ENCODE measurements at regions not wholly inside any gene's neighbourhood (a gene's known extent, or its start where the extent isn't known, plus 50 kb on each side); places are given as distances from the start of the nearest gene placed in this dataset.

- no peak for DNase-seq (ENCODE audit: low read depth, low spot score)
These were observed 92.9 kb upstream of the SYNDIG1 start for GRCh38 chr20:24376311-24377099.

- no peak for DNase-seq (ENCODE audit: low read depth, low spot score)
These were observed 96.1 kb upstream of the SYNDIG1 start for GRCh38 chr20:24373372-24373771.

GRCh38 chr20:24370911-24371695 is 98.3 kb upstream of the SYNDIG1 start:
- no peak for DNase-seq (ENCODE audit: low read depth, low spot score)

GRCh38 chr20:24370249-24370648 is 99.2 kb upstream of the SYNDIG1 start:
- DNase-seq (ENCODE audit: low read depth, low spot score) = no peak

- no peak for DNase-seq (ENCODE audit: low read depth, low spot score)
These were observed 101.2 kb upstream of the SYNDIG1 start for GRCh38 chr20:24368253-24368652.

- DNase-seq (ENCODE audit: low read depth, low spot score) = no peak
These were observed 103.0 kb upstream of the SYNDIG1 start for GRCh38 chr20:24366336-24367004.

GRCh38 chr20:24365670-24366069 is 103.8 kb upstream of the SYNDIG1 start:
- DNase-seq (ENCODE audit: low read depth, low spot score) = no peak

- no peak for DNase-seq (ENCODE audit: low read depth, low spot score)
These were observed 104.9 kb upstream of the SYNDIG1 start for GRCh38 chr20:24364482-24364881.

DNA sequence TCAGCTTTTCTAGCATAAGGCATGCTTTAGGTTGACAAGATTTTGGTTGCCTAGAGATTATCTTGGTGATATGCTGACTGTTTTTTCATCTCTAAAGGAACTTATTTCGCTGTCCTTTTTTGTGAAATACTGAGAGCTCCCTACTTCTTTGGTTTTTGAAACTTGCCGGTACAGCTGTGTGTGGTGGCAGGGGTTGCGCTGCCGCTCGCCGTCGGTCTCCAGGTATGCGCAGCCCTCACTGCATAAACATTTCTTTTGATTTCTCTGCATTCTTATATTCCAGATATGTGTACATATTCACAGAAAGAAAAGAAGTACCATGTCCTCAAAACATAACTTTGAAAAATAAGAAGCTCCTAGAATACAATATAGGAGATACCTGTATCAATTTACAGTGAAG is 106.4 kb upstream of the SYNDIG1 start:
- no peak for DNase-seq (ENCODE audit: low read depth, low spot score)

- no peak for DNase-seq (ENCODE audit: low read depth, low spot score)
These were observed 107.3 kb upstream of the SYNDIG1 start for GRCh38 chr20:24362080-24362479.

DNA sequence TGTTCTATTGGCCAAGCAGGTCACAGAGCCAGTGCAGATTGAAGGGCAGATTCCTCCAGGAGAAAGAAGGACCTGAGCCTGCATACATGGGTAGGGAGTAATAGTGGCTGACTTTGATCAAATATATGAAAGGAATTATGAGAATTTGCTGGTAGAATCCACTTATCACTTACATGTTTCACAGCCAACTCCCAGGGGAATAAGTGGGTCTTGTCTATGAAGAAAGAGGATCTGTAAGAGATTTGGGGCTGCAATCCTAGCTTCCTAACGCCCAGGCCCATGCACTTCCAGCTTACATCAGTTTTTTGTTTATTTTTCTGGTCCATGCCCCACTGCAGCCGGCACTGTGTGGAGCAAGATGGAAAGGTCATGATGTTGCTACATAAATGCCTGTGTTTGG is 107.9 kb upstream of the SYNDIG1 start:
- no peak for DNase-seq (ENCODE audit: low read depth, low spot score)

GRCh38 chr20:24360531-24360930 is 108.9 kb upstream of the SYNDIG1 start:
- DNase-seq (ENCODE audit: low read depth, low spot score) = no peak

DNA sequence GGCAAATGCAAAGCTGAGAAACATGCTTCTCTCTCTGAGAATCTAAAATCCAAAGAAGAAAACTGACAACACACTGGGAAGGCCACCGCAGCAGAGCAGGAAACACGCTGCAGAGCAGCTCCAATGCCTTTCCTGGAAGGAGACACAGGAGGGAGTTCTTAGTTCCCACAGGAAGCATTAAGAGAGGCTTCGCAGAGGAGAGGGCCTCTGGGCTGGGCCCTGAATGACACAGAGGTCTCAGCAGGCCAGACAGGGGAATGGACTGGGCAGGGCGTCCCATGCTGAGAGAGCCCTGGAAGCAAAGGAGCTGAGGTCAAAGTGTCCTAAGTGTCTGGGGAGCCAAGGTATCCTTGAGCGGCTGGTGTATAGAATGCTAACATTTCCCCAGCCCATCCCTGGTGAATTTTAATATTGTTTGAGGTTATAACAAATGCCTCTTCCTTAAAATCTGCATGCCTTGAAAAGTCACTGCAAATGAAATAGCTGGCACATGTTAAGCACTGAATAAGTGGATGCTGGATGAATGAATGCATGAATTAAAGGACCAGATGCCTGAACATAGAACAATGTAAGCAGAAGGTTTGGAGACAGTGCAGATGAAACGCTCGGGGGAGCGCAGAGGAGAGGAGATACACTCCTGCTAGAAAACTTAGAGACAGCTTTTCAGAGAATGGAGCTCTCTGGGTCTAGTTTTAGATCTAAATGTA is 110.0 kb upstream of the SYNDIG1 start:
- DNase-seq (ENCODE audit: low read depth, low spot score) = no peak

DNA sequence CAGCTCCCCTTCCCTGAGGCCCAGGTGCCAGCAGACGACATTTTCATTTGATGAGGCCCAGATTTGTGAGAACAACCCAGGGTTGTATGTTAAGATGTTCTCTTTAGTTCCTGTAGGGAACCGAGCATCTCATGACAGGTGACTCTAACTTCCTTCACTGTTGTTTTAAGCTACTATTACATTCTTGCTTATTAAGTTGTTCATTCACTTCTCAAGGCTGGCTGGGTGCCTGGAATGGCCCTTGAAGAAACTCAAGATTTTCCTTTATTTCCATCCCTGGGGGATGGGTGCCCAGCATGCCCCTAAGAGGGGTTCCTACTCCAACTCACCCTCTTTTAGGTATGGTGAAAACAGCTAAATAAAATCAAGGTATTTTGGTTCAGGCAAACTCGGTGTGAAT is 111.5 kb upstream of the SYNDIG1 start:
- no peak for DNase-seq (ENCODE audit: low read depth, low spot score)

DNA sequence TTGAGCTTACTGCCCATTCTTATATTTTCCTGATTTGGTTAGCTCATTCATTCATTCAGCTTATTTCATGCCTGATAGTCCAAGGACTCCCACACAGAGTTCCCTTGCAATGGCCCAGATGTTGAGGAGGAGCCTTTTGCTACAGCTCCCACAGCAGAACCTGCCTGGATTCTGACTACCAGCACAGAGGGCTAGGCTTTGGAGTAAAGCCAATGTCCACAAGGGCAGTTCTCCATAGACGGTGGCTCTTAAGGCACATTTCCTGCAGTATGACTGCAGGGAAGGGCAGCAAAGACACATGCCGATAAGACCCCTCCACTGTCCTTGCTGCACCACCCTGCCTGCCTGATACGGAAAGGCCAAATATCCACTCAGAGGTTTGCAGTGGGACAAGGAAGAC is 112.3 kb upstream of the SYNDIG1 start:
- DNase-seq (ENCODE audit: low read depth, low spot score) = no peak

- no peak for DNase-seq (ENCODE audit: low read depth, low spot score)
These were observed 116.2 kb upstream of the SYNDIG1 start for GRCh38 chr20:24353135-24353690.

GRCh38 chr20:24350923-24351368 is 118.5 kb upstream of the SYNDIG1 start:
- no peak for DNase-seq (ENCODE audit: low read depth, low spot score)

DNA sequence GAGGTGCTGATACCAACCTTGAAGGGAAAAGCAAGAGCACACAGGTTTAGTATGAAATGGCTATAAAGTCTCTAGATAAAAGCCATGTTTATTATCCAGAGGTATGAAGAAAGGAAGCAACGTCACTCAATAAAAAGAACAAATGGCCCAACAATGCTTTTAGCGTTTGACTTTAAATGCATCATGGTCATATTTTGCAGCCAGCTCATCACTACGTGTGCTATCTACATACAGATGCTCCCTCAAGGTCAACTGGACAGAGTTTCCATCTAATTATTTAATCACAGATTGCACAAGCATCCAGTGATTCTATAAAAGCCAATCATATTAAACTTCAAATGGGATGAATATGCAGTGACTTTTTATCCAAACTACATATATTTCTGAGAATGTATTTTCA is 127.6 kb upstream of the SYNDIG1 start:
- DNase-seq (ENCODE audit: low read depth, low spot score) = no peak

DNA sequence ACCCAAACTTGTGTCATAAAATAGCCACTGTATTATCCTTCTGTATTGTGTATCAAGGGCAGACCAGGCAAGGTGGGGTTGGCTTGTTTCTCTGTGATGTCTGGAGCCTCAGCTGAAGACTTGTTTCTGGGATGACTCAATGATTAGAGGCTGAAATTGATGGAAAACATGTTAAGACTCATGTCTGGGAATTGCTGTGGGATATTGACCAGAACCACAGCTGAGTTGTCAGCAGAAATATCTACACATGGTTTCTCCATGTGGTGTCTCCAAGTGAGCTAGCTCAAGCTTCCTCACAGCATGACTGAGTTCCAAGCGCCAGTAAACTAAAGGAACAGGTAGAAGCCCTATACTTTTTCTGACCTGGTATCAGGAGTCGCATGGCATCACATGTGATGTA is 128.5 kb upstream of the SYNDIG1 start:
- DNase-seq (ENCODE audit: low read depth, low spot score) = no peak

- no peak for DNase-seq (ENCODE audit: low read depth, low spot score)
These were observed 130.2 kb upstream of the SYNDIG1 start for GRCh38 chr20:24339210-24339641.

GRCh38 chr20:24337551-24337950 is 131.9 kb upstream of the SYNDIG1 start:
- DNase-seq (ENCODE audit: low read depth, low spot score) = no peak

Data from activated naive CD8-positive, alpha-beta T cell treated with anti-CD3 and anti-CD28 coated beads, Interleukin-2, amount 50 U/mL, for 16 hours (primary cell).